ENCODE measurements at regions not wholly inside any gene's neighbourhood (a gene's known extent, or its start where the extent isn't known, plus 50 kb on each side); places are given as distances from the start of the nearest gene placed in this dataset.
A peak's percentile ranks its signal among the peaks of the same experiment; 100 is the strongest.

GRCh38 chr12:48286665-48287064, 64.1 kb downstream of the ZNF641 start:
- ATAC-seq = no peak

- ATAC-seq = peak; percentile 43 to 44
Observed at GRCh38 chr12:48285751-48286650, 64.7 kb downstream of the ZNF641 start.

- no peak for ATAC-seq
Observed at GRCh38 chr12:48281811-48282210, 68.9 kb downstream of the ZNF641 start.

DNA sequence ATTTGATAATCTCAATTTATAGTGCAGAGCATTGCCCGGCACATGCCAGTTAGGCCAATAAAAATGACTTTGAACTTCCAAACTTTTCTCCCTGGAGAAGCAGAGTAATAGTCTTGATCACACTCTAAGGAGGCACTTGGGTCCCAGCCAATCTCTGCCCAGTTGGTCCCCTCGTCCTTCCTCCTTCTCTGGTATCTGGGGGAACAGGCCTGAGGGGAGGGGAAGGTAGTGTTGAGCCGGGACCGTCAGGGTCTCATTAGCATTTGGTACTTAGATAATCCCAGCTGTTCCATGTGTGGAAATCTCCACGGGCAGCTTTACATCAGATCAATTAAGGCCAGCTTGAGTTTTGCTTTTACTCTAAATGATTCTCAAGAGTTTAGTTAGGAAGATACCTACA, 70.1 kb downstream of the ZNF641 start:
- ATAC-seq = no peak

DNA sequence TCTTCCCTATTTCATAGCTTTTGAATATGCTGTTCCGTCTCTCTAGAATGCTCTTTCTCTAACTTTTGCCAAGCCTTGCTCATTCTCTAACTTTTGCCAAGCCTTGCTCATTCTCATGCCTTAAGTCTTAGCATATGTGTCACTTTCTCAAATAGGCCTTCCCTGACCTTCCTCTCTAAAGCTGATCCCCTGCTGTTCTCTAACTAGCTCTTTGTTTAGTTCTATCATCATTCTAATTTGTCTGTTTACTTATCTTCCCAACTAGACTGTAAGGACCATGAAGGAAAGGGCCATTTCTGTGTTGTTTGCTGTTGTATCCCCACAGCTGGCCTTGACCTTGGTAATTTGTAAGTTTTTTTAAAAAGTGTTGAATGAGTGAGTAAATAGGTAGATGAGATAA, 71.1 kb downstream of the ZNF641 start:
- no peak for ATAC-seq

DNA sequence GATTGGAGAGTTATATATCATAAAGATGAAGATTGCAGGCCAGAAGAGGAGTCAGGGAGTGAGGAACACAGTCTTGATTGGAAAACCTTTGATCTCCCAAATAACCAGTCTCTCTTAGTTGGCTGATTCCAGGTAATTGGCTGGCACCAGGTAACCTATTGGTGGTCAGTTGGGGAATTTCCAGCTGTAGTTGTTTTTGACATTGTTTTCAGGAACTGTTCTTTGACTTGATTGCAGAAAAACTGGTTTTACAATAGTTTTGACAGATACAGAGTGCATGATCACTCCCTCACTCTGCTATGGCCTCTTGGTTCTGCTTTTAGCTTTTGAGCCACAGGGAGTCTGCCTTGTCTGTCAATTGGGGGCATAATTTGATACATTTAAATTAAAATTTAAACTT, 71.6 kb downstream of the ZNF641 start:
- ATAC-seq = no peak

DNA sequence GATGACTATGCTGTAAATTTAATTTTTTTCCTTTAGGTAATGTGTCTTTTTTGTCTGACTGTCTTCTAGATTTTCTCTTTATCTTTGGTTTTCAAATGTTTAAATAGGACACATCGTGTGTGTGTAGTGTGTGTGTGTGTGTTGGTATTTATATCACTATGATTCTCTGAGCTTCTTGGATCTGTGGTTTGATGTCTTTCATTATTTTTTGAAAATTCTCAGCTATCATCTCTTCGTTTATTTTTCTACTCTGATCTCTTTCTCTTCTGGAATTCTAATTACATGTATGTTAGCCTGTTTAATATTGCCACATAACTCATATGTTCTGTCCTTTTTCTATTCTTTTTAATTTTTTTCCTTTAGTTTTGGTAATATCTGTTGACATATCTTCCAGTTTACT, 73.5 kb upstream of the OR10AD1 start:
- ATAC-seq = no peak

- ATAC-seq = no peak
Observed at GRCh38 chr12:48266826-48267225, 63.7 kb upstream of the OR10AD1 start.

- no peak for ATAC-seq
Observed at GRCh38 chr12:48265777-48266176, 62.7 kb upstream of the OR10AD1 start.

- ATAC-seq = no peak
Observed at GRCh38 chr12:48263617-48264016, 60.5 kb upstream of the OR10AD1 start.

- ATAC-seq = no peak
Observed at GRCh38 chr12:48261773-48262172, 58.7 kb upstream of the OR10AD1 start.

Data from activated CD4-positive, CD25-positive, alpha-beta regulatory T cell treated with anti-CD3 and anti-CD28 coated beads, Interleukin-2, amount 50 U/mL, for 24 hours (primary cell).